ENCODE measurements at regions not wholly inside any gene's neighbourhood (a gene's known extent, or its start where the extent isn't known, plus 50 kb on each side); places are given as distances from the start of the nearest gene placed in this dataset.

GRCh38 chr14:88992011-88992410, 167.6 kb downstream of the TTC8 start:
- no peak overlapping the region for H3K27ac ChIP-seq (ENCODE audit: low read depth, low read length)
- H3K27me3 Mint-ChIP-seq = peaks cover 2 to 31% of the 10 kb centered on the region in 2 donors
- intact Hi-C loops (cut with micrococcal nuclease) = no loop called here
- no peaks in the 10 kb centered on the region for H3K9me3 ChIP-seq (ENCODE audit: control insufficient read depth in 1 of 2, low read length in 2 of 2)
- H3K4me1 ChIP-seq (ENCODE audit: insufficient read depth, low read length) = no peaks in the 10 kb centered on the region
- H3K27me3 ChIP-seq (ENCODE audit: insufficient read depth, low read length) = no peaks in the 10 kb centered on the region
- DNase-seq = no peak
- no peak overlapping the region for H3K4me3 Mint-ChIP-seq
- H3K27ac Mint-ChIP-seq = no peak overlapping the region
- POLR2A ChIA-PET (ENCODE audit: partially characterized antibody) = no interaction called here
- H3K36me3 ChIP-seq (ENCODE audit: insufficient read depth, low read length) = no peaks in the 10 kb centered on the region
- H3K4me1 Mint-ChIP-seq = no peaks in the 10 kb centered on the region
- H3K4me3 ChIP-seq (ENCODE audit: low read length in 2 of 2) = no peak overlapping the region
- no peaks in the 10 kb centered on the region for H3K36me3 Mint-ChIP-seq
- CTCF ChIA-PET (ENCODE audit: partially characterized antibody) = no interaction called here
- H3K9me3 Mint-ChIP-seq = peaks cover 0 to 23% (median 9%) of the 10 kb centered on the region in 8 donors

DNA sequence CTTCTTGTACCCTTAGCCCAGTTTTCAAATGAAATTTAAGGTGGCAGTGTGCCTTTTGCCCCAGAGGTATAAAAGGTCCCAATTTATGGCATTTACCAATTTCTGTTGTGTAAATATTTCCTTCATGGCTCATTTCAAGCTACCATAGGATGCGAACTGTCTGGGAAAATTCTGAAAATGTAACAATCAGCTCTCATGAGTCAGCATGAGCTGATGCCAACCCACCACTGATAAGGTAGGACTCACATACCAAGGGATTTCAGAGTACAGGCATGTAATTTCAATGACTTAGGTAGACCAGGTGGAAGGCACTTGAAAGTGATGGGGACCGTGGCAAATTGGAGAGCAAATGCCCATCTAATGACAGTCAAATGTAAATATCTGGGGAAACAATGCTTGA, 169.5 kb downstream of the TTC8 start:
- Mint-ChIP-seq H3K27ac (no peak overlapping the region), H3K4me1 (no peaks in the 10 kb centered on the region), H3K27me3 (peaks cover 3 to 33% of the 10 kb centered on the region in 2 donors), H3K36me3 (no peaks in the 10 kb centered on the region), H3K4me3 (no peak overlapping the region), H3K9me3 (peaks cover 0 to 6% (median 3%) of the 10 kb centered on the region in 8 donors)
- Histone ChIP-seq H3K4me1 (ENCODE audit: insufficient read depth, low read length) (no peaks in the 10 kb centered on the region), H3K36me3 (ENCODE audit: insufficient read depth, low read length) (no peaks in the 10 kb centered on the region), H3K9me3 (ENCODE audit: control insufficient read depth in 1 of 2, low read length in 2 of 2) (no peaks in the 10 kb centered on the region), H3K27ac (ENCODE audit: low read depth, low read length) (no peak overlapping the region), H3K27me3 (ENCODE audit: insufficient read depth, low read length) (no peaks in the 10 kb centered on the region), H3K4me3 (ENCODE audit: low read length in 2 of 2) (no peak overlapping the region)
- CTCF ChIA-PET (ENCODE audit: partially characterized antibody) = no interaction called here
- POLR2A ChIA-PET (ENCODE audit: partially characterized antibody) = no interaction called here
- intact Hi-C loops (cut with micrococcal nuclease) = no loop called here
- no peak for DNase-seq

DNA sequence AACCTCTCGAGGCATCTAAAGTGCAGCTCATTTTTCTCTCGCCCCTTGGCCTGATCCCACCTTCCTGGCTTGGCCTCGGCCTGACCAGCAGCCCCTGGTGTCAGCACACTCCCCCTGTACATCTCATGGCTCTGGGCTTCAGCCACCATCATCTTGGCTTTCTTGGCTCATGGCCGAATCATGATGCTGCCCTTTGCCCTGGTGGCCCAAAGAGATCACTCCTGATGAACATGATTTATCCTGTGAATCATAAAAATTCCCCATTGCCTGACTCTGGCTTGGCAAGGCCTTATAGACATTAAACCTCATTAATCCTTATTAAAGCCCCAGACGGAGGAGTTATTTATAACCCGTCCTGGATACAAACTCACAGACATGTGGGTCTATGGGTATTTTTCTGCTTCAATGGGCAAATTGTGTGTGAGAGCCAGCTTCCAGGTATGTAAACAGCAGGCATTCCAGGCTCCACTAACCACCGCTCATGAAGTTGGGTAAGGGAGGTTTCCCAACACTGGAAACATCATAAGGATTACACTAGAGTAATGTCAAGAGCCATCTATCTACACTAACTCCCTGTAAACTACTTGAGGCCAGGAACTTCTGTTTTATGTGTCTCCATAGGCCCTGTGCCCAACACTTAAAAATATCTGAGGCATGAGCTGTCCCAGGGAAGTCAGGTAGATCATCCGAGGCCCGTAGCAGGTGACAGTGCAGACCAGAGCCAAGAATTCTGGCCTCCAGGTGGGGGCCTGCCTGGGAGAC, 171.2 kb downstream of the TTC8 start:
- Histone ChIP-seq H3K4me3 (ENCODE audit: low read length in 2 of 2) (no peak overlapping the region), H3K9me3 (ENCODE audit: control insufficient read depth in 1 of 2, low read length in 2 of 2) (no peaks in the 10 kb centered on the region), H3K27me3 (ENCODE audit: insufficient read depth, low read length) (no peaks in the 10 kb centered on the region), H3K4me1 (ENCODE audit: insufficient read depth, low read length) (no peaks in the 10 kb centered on the region), H3K36me3 (ENCODE audit: insufficient read depth, low read length) (no peaks in the 10 kb centered on the region), H3K27ac (ENCODE audit: low read depth, low read length) (no peak overlapping the region)
- H3K4me1 Mint-ChIP-seq = no peaks in the 10 kb centered on the region
- intact Hi-C loops (cut with micrococcal nuclease) = no loop called here
- H3K4me3 Mint-ChIP-seq = no peak overlapping the region
- H3K27me3 Mint-ChIP-seq = peaks cover 7 to 28% of the 10 kb centered on the region in 2 donors
- H3K9me3 Mint-ChIP-seq = peaks cover 0 to 4% (median 0%) of the 10 kb centered on the region in 8 donors
- no peaks in the 10 kb centered on the region for H3K36me3 Mint-ChIP-seq
- POLR2A ChIA-PET (ENCODE audit: partially characterized antibody) = no interaction called here
- DNase-seq = no peak
- CTCF ChIA-PET (ENCODE audit: partially characterized antibody) = no interaction called here
- no peak overlapping the region for H3K27ac Mint-ChIP-seq

DNA sequence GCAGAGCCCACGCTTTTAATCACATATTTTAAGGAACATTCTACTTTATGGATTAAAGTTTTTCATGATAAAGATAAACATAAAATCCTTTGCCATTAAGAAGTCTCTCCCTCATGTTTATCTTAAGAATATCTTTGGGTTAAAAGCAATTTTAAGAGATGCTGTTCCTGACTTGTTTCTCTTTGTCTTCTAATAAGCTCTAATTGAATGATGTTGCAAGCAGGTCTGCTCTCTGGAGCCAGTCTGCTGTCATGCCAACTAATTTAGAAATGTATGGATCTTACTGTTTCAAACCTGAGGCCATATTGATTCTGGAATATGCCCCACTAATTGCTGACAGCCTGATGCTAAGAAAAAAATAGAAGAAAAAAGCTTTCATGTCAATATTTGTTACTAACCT, 173.6 kb downstream of the TTC8 start:
- no peak overlapping the region for H3K4me3 ChIP-seq (ENCODE audit: low read length in 2 of 2)
- intact Hi-C loops (cut with micrococcal nuclease) = no loop called here
- H3K27me3 ChIP-seq (ENCODE audit: insufficient read depth, low read length) = no peaks in the 10 kb centered on the region
- H3K4me1 Mint-ChIP-seq = no peaks in the 10 kb centered on the region
- no peak overlapping the region for H3K4me3 Mint-ChIP-seq
- peaks cover 0 to 3% (median 0%) of the 10 kb centered on the region in 8 donors for H3K9me3 Mint-ChIP-seq
- H3K4me1 ChIP-seq (ENCODE audit: insufficient read depth, low read length) = no peaks in the 10 kb centered on the region
- no peaks in the 10 kb centered on the region for H3K9me3 ChIP-seq (ENCODE audit: control insufficient read depth in 1 of 2, low read length in 2 of 2)
- H3K27me3 Mint-ChIP-seq = peaks cover 8 to 28% of the 10 kb centered on the region in 2 donors
- no peaks in the 10 kb centered on the region for H3K36me3 ChIP-seq (ENCODE audit: insufficient read depth, low read length)
- H3K27ac Mint-ChIP-seq = no peak overlapping the region
- CTCF ChIA-PET (ENCODE audit: partially characterized antibody) = no interaction called here
- H3K36me3 Mint-ChIP-seq = no peaks in the 10 kb centered on the region
- no peak for DNase-seq
- POLR2A ChIA-PET (ENCODE audit: partially characterized antibody) = no interaction called here
- no peak overlapping the region for H3K27ac ChIP-seq (ENCODE audit: low read depth, low read length)

- ChIA-PET POLR2A (ENCODE audit: partially characterized antibody) (no interaction called here), CTCF (ENCODE audit: partially characterized antibody) (no interaction called here)
- H3K4me1 ChIP-seq (ENCODE audit: insufficient read depth, low read length) = no peaks in the 10 kb centered on the region
- no peaks in the 10 kb centered on the region for H3K9me3 ChIP-seq (ENCODE audit: control insufficient read depth in 1 of 2, low read length in 2 of 2)
- H3K27ac Mint-ChIP-seq = no peak overlapping the region
- H3K27me3 Mint-ChIP-seq = peaks cover 8 to 24% of the 10 kb centered on the region in 2 donors
- no peak overlapping the region for H3K4me3 ChIP-seq (ENCODE audit: low read length in 2 of 2)
- intact Hi-C loops (cut with micrococcal nuclease) = no loop called here
- no peaks in the 10 kb centered on the region for H3K36me3 ChIP-seq (ENCODE audit: insufficient read depth, low read length)
- H3K9me3 Mint-ChIP-seq = peaks cover 0 to 3% (median 0%) of the 10 kb centered on the region in 8 donors
- H3K27ac ChIP-seq (ENCODE audit: low read depth, low read length) = no peak overlapping the region
- no peaks in the 10 kb centered on the region for H3K36me3 Mint-ChIP-seq
- no peak for DNase-seq
- no peaks in the 10 kb centered on the region for H3K4me1 Mint-ChIP-seq
- no peak overlapping the region for H3K4me3 Mint-ChIP-seq
- H3K27me3 ChIP-seq (ENCODE audit: insufficient read depth, low read length) = no peaks in the 10 kb centered on the region
Measured at GRCh38 chr14:88999137-88999536, 174.7 kb downstream of the TTC8 start.

DNA sequence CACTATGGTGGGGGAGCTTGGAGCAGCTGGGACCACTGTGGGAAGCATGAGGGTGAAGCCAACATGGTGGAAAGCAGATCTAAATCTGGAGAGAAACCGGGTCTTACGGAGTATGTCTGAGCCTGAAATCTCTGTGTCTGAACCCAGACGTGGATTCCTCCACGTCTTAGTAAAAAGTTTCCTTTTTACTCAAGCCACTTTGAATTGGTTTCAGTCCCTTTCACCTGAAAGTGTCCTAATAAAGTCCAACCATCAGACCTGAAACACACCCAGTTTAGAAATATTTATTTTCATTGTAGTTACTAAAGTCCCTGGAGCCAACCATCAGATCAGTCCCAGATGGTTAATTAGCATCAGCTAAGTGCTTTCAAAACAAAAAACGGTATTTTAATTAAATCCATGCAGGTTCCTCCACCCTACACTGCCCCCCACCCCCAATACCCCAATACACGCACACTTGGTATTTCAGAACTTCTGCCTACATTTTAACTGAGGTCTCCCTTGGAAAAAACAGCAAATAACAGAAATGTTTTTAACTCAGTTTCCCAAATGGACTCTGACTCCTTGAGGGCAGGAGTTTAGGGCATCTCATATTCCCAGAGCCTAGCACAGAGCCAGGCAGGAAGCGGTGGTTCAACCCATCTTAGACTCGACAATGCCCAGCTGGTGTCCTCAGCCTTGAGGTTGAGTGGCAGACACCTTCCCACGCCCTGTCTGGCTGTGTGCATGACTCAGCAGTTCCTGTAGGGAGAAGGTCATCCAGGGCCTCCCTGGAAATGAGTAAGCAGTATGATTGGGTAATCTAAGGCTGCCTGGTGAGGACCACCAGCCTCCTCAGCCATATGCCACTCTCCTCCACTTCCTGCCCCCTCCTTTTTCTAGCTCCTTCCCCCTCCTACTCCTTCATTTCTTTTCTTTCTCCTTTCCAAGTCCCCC, 175.8 kb downstream of the TTC8 start:
- Mint-ChIP-seq H3K27me3 (peaks cover 8 to 20% of the 10 kb centered on the region in 2 donors), H3K27ac (no peak overlapping the region), H3K4me3 (no peak overlapping the region), H3K36me3 (no peaks in the 10 kb centered on the region), H3K4me1 (no peaks in the 10 kb centered on the region), H3K9me3 (peaks cover 0 to 5% (median 1%) of the 10 kb centered on the region in 8 donors)
- CTCF ChIA-PET (ENCODE audit: partially characterized antibody) = no interaction called here
- POLR2A ChIA-PET (ENCODE audit: partially characterized antibody) = interaction anchor here (0.6 kb wide), 1 partner anchor 21 kb away, joined by 3 read pairs; no protein-coding TSS in a partner anchor
- H3K27ac ChIP-seq (ENCODE audit: low read depth, low read length) = no peak overlapping the region
- H3K4me3 ChIP-seq (ENCODE audit: low read length in 2 of 2) = no peak overlapping the region
- H3K4me1 ChIP-seq (ENCODE audit: insufficient read depth, low read length) = no peaks in the 10 kb centered on the region
- intact Hi-C loops (cut with micrococcal nuclease) = no loop called here
- H3K27me3 ChIP-seq (ENCODE audit: insufficient read depth, low read length) = no peaks in the 10 kb centered on the region
- H3K9me3 ChIP-seq (ENCODE audit: control insufficient read depth in 1 of 2, low read length in 2 of 2) = no peaks in the 10 kb centered on the region
- H3K36me3 ChIP-seq (ENCODE audit: insufficient read depth, low read length) = no peaks in the 10 kb centered on the region
- no peak for DNase-seq

GRCh38 chr14:89004166-89004565, 179.7 kb downstream of the TTC8 start:
- peaks cover 0 to 8% (median under 1%) of the 10 kb centered on the region in 8 donors for H3K9me3 Mint-ChIP-seq
- CTCF ChIA-PET (ENCODE audit: partially characterized antibody) = interaction anchor here (1.4 kb wide), 1 partner anchor 37 kb away, joined by 3 read pairs; no protein-coding TSS in a partner anchor

More at GRCh38 chr14:89004166-89004565, 179.7 kb downstream of the TTC8 start:
- H3K4me3 ChIP-seq (ENCODE audit: low read length in 2 of 2) = no peak overlapping the region
- POLR2A ChIA-PET (ENCODE audit: partially characterized antibody) = no interaction called here
- H3K27ac ChIP-seq (ENCODE audit: low read depth, low read length) = no peak overlapping the region
- H3K9me3 ChIP-seq (ENCODE audit: control insufficient read depth in 1 of 2, low read length in 2 of 2) = no peaks in the 10 kb centered on the region
- no peaks in the 10 kb centered on the region for H3K36me3 ChIP-seq (ENCODE audit: insufficient read depth, low read length)
- no peaks in the 10 kb centered on the region for H3K4me1 Mint-ChIP-seq
- no peak overlapping the region for H3K4me3 Mint-ChIP-seq
- H3K27me3 Mint-ChIP-seq = peaks cover 5 to 8% of the 10 kb centered on the region in 2 donors
- no peaks in the 10 kb centered on the region for H3K27me3 ChIP-seq (ENCODE audit: insufficient read depth, low read length)
- no peak for DNase-seq
- intact Hi-C loops (cut with micrococcal nuclease) = no loop called here
- no peaks in the 10 kb centered on the region for H3K36me3 Mint-ChIP-seq
- H3K27ac Mint-ChIP-seq = no peak overlapping the region
- no peaks in the 10 kb centered on the region for H3K4me1 ChIP-seq (ENCODE audit: insufficient read depth, low read length)
